WTC11 (cell line): ENCODE measurements at regions not wholly inside any gene's neighbourhood (a gene's known extent, or its start where the extent isn't known, plus 50 kb on each side); places are given as distances from the start of the nearest gene placed in this dataset.

Experiments used
- CREB1 ChIP-seq: sonication (generic); formaldehyde crosslinking; IDR thresholded peaks from 2 replicates; pipeline ENCODE4 v1.8.0; 2023; ENCODE audit warnings: mild to moderate bottlenecking, missing genetic modification reagents
- ESRRA ChIP-seq: sonication (generic); formaldehyde crosslinking; IDR thresholded peaks from 2 replicates; pipeline ENCODE4 v1.8.1; 2022; ENCODE audit warnings: mild to moderate bottlenecking, missing genetic modification reagents, borderline replicate concordance
- GABPB1 ChIP-seq: sonication (generic); formaldehyde crosslinking; IDR thresholded peaks from 2 replicates; pipeline ENCODE4 v1.8.1; 2023; ENCODE audit warnings: mild to moderate bottlenecking, missing genetic modification reagents
- NFYB ChIP-seq: sonication (generic); formaldehyde crosslinking; conservative IDR thresholded peaks from 2 replicates; pipeline ENCODE4 v1.8.0; 2022; ENCODE audit warnings: low read depth, missing genetic modification reagents
- NR2C2 ChIP-seq: sonication (generic); formaldehyde crosslinking; IDR thresholded peaks from 2 replicates; pipeline ENCODE4 v1.8.0; 2022; ENCODE audit warnings: mild to moderate bottlenecking, missing genetic modification reagents
- SMAD3 ChIP-seq: sonication (generic); formaldehyde crosslinking; IDR thresholded peaks from 2 replicates; pipeline ENCODE4 v1.8.0; 2022; ENCODE audit warnings: missing genetic modification reagents, mild to moderate bottlenecking, borderline replicate concordance
- TF ChIP-seq, protein P1 (sequence below): sonication (generic); formaldehyde crosslinking; IDR thresholded peaks from 2 replicates; pipeline ENCODE4 v1.8.1; 2022; ENCODE audit warnings: mild to moderate bottlenecking, missing genetic modification reagents, moderate library complexity, borderline replicate concordance
- TF ChIP-seq, protein P2 (sequence below): fragments of 200-600 bp; IDR thresholded peaks from 2 replicates; pipeline ENCODE4 v1.8.0; 2022; ENCODE audit warnings: antibody characterized with exemption
- TF ChIP-seq, protein P3 (sequence below): fragments of 250-450 bp; sonication (Bioruptor Pico); IDR thresholded peaks from 2 replicates; pipeline ENCODE4 v1.9.0; 2021; ENCODE audit warnings: mild to moderate bottlenecking, borderline replicate concordance
- TF ChIP-seq, protein P4 (sequence below): sonication (generic); formaldehyde crosslinking; IDR thresholded peaks from 2 replicates; pipeline ENCODE4 v1.8.1; 2022; ENCODE audit warnings: low read depth, missing genetic modification reagents, borderline replicate concordance
- TF ChIP-seq, protein P5 (sequence below): sonication (generic); formaldehyde crosslinking; IDR thresholded peaks from 2 replicates; pipeline ENCODE4 v1.8.1; 2023; ENCODE audit warnings: mild to moderate bottlenecking, missing genetic modification reagents, moderate library complexity

DNA sequence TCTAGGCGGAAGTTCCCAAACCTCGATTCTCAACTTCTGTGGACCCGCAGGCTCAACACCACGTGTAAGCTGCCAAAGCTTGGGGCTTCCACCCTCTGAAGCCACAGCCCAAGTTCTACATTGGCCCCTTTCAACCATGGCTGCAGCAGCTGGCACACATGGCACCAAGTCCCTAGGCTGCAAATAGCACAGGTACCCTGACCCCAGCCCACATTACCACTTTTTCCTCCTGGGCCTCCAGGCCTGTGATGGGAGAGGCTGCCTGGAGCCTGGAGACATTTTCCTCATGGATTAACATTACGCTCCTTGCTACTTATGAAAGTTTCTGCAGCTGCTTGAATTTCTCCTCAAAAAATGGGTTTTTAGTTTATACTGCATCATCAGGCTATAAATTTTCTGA is 479.5 kb downstream of the PCDH7 start:
- TF ChIP-seq SMAD3 (CRISPR knock-in tag), result no peak
- no peak for TF ChIP-seq NR2C2 (CRISPR knock-in tag)
- TF ChIP-seq ESRRA, result no peak
- TF ChIP-seq, protein P1, sequence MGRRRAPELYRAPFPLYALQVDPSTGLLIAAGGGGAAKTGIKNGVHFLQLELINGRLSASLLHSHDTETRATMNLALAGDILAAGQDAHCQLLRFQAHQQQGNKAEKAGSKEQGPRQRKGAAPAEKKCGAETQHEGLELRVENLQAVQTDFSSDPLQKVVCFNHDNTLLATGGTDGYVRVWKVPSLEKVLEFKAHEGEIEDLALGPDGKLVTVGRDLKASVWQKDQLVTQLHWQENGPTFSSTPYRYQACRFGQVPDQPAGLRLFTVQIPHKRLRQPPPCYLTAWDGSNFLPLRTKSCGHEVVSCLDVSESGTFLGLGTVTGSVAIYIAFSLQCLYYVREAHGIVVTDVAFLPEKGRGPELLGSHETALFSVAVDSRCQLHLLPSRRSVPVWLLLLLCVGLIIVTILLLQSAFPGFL (CRISPR knock-in tag), result no peak
- no peak for TF ChIP-seq CREB1 (CRISPR knock-in tag)
- TF ChIP-seq, protein P2, sequence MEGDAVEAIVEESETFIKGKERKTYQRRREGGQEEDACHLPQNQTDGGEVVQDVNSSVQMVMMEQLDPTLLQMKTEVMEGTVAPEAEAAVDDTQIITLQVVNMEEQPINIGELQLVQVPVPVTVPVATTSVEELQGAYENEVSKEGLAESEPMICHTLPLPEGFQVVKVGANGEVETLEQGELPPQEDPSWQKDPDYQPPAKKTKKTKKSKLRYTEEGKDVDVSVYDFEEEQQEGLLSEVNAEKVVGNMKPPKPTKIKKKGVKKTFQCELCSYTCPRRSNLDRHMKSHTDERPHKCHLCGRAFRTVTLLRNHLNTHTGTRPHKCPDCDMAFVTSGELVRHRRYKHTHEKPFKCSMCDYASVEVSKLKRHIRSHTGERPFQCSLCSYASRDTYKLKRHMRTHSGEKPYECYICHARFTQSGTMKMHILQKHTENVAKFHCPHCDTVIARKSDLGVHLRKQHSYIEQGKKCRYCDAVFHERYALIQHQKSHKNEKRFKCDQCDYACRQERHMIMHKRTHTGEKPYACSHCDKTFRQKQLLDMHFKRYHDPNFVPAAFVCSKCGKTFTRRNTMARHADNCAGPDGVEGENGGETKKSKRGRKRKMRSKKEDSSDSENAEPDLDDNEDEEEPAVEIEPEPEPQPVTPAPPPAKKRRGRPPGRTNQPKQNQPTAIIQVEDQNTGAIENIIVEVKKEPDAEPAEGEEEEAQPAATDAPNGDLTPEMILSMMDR, result no peak
- TF ChIP-seq GABPB1 (CRISPR knock-in tag), result no peak
- TF ChIP-seq, protein P3, sequence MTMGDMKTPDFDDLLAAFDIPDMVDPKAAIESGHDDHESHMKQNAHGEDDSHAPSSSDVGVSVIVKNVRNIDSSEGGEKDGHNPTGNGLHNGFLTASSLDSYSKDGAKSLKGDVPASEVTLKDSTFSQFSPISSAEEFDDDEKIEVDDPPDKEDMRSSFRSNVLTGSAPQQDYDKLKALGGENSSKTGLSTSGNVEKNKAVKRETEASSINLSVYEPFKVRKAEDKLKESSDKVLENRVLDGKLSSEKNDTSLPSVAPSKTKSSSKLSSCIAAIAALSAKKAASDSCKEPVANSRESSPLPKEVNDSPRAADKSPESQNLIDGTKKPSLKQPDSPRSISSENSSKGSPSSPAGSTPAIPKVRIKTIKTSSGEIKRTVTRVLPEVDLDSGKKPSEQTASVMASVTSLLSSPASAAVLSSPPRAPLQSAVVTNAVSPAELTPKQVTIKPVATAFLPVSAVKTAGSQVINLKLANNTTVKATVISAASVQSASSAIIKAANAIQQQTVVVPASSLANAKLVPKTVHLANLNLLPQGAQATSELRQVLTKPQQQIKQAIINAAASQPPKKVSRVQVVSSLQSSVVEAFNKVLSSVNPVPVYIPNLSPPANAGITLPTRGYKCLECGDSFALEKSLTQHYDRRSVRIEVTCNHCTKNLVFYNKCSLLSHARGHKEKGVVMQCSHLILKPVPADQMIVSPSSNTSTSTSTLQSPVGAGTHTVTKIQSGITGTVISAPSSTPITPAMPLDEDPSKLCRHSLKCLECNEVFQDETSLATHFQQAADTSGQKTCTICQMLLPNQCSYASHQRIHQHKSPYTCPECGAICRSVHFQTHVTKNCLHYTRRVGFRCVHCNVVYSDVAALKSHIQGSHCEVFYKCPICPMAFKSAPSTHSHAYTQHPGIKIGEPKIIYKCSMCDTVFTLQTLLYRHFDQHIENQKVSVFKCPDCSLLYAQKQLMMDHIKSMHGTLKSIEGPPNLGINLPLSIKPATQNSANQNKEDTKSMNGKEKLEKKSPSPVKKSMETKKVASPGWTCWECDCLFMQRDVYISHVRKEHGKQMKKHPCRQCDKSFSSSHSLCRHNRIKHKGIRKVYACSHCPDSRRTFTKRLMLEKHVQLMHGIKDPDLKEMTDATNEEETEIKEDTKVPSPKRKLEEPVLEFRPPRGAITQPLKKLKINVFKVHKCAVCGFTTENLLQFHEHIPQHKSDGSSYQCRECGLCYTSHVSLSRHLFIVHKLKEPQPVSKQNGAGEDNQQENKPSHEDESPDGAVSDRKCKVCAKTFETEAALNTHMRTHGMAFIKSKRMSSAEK, result no peak
- TF ChIP-seq, protein P4, sequence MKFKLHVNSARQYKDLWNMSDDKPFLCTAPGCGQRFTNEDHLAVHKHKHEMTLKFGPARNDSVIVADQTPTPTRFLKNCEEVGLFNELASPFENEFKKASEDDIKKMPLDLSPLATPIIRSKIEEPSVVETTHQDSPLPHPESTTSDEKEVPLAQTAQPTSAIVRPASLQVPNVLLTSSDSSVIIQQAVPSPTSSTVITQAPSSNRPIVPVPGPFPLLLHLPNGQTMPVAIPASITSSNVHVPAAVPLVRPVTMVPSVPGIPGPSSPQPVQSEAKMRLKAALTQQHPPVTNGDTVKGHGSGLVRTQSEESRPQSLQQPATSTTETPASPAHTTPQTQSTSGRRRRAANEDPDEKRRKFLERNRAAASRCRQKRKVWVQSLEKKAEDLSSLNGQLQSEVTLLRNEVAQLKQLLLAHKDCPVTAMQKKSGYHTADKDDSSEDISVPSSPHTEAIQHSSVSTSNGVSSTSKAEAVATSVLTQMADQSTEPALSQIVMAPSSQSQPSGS, result no peak
- TF ChIP-seq, protein P5, sequence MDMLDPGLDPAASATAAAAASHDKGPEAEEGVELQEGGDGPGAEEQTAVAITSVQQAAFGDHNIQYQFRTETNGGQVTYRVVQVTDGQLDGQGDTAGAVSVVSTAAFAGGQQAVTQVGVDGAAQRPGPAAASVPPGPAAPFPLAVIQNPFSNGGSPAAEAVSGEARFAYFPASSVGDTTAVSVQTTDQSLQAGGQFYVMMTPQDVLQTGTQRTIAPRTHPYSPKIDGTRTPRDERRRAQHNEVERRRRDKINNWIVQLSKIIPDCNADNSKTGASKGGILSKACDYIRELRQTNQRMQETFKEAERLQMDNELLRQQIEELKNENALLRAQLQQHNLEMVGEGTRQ, result no peak
- no peak for TF ChIP-seq NFYB (CRISPR knock-in tag)
